HuH-7.5 (cell line): ENCODE measurements at regions not wholly inside any gene's neighbourhood (a gene's known extent, or its start where the extent isn't known, plus 50 kb on each side); places are given as distances from the start of the nearest gene placed in this dataset.

Experiments used
- DNase-seq: peaks from one replicate; pipeline ENCODE4 v3.0.0; 2011; ENCODE audit warnings: low spot score

DNA sequence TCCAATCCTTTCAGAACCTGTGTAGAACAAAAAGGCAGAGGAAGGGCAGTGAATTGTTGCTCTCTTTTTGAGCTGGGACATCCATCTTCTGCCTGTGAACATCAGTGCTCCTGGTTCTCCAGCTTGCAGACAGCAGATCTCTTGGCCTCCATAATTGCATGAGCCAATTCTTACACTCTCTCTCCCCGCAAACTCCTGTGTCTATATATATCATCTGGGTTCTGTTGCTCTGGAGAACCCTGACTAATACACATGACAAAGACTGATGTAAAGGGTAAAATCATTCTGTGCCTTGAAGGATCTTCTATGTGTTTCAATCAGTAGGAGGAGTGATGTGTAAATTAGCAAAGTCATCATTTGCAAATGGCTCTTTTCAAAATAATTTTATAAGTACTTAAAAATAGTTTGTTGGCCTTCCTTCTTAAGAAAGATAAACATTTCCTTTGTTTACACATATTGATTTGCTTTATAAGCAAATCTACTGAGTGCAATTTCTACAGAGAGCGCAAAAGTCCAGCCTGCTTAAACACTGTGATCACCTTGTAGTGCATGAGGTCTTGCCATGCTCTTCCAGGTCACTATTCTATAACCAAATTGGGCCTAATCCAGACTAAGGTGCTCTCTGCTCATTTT is 154.9 kb upstream of the ANKRD28 start:
- no peak for DNase-seq

DNA sequence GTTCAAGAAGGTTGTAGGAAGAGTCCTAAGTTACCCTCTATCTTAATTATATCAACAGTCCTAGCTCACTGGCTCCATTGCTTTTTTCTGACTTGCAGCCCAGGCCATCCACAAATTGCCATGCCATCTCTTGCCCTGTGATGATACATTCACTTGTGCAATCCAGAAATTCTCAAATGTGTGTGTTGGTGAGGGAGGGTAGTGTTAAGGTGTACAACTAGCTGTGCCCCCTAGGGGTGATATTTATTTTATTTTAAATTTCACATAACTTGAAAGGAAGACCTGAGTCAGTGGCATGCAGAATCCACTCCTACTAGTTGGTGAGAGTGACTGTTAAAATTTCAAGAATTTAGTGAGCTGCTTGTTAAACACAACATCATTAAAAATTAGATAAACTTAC is 156.1 kb upstream of the ANKRD28 start:
- DNase-seq, result no peak

DNA sequence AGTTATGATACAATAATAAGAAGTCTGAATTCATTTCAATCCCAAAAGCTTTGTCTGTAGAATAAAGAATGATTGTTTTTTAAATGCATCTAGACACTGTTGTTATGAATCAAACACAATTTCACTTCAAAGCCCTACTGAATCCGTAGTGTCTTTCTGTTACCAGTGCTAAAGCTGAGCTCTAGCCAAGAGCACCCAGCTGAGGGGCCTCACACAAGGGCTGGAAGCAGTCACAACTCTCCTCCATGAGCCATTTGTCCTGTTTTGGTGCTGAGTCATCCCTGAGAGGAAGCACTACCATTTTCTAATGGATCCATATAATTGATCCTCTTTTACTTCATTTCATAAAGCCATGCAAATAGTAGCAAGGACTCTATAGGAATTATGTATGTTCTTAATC is 158.2 kb upstream of the ANKRD28 start:
- no peak for DNase-seq

DNA sequence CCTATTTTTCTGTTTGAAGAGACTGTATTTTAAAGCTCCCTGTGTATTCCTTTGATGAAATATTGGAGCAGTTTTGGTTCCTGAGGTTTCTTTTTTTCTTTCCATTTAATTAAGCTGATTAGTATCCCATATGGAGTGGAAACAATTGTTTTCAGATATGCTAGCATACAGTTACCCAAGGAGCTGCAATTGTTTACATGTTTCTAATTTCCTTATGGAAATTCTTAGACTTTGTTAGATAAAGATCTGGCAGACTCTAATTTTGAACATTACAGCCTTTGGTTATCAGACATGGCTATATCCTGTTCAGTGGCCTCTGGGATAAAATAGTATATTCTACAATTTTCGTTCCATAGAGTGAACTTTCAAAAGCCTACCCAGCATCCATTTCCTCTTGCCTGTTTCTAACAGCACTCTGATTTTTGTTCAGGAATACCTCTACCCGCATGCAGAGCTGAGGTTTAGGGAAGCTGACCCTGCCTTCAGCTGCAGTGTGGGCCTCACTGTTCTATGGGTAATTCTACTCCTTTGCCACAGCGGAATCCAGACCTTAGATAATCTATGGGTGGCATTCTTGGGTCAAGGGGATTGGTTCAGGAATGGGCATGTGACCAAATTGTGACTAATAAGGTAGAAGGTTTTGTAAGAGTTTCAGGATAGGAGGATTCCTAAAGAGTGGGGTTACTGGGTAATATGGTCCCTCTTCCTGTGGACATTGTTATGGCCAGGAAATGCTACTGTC is 161.1 kb upstream of the ANKRD28 start:
- no peak for DNase-seq

DNA sequence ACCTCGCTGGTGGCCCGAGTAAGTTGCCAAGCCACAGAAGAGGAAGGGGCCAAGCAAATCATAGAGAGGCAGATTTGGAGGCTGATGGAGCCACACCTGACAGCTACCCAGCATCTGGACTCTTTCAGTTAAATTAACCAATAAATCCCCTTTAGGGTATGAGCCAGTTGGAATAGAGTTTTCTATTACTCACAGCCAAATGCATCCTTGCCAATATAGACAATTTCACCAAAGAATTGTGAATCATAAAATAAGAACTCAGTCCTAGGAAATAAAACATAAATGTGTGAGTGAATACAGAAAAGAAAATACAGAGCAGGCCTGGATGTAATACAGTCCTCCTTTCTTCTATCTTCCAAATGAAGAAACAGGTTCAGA is 161.6 kb upstream of the ANKRD28 start:
- no peak for DNase-seq

DNA sequence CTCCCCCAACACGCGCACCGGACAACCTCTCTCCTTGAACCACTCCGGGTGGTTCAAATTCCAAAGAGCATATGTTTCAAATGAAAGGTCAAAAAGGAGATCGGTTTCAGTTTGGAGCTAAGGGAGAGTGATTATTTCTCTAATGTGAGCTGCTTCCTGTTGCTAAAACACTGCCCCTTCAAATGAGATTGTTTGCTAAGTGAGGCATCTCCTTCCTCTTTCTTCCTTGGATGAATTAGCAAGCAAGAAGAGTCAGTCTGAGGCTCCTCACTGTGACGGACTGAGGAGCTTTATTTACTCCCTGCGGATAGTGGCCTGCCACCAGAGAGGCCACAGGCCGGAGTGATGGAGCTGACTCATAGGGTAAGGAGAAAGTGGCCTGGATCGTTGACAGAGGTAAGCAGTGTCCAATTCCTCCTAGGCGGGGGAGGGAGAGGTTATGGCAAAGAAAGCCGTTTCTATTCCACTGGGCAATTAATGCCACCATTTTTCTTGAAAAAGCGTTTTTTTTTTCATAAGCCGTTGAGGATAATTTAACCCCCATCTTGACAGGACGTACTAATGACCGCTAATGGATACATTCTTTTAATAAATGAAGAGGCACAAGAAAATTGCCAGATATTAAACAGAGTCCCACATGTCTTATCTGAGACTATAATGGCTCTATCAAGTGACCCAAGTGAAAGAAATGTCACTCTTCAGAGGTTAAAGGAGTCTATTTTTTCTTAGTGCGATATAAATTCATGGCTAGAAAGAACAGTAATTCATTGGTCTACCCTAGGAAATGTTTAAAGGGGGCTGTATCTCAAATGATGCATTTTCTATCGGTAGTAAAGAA is 167.0 kb upstream of the ANKRD28 start:
- no peak for DNase-seq

DNA sequence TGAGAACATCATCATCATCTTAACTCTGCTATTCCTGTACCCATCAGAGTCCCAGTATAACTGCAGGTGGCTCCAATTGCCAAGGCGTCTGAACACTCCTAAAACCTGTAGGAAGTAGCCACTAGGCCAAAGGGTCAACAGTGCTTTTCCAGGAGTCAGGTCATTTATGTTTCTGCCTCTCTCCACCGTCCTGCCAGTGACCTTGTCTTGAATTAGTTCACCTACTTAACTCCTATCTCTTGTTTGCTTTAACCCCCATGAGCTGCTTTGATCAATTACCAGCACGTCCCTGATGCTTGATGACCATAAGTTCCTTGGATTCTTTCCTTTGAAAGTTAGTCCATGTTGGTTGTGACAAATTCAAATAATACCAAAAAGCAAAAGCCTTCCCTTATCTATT is 169.8 kb upstream of the ANKRD28 start:
- DNase-seq, result no peak

DNA sequence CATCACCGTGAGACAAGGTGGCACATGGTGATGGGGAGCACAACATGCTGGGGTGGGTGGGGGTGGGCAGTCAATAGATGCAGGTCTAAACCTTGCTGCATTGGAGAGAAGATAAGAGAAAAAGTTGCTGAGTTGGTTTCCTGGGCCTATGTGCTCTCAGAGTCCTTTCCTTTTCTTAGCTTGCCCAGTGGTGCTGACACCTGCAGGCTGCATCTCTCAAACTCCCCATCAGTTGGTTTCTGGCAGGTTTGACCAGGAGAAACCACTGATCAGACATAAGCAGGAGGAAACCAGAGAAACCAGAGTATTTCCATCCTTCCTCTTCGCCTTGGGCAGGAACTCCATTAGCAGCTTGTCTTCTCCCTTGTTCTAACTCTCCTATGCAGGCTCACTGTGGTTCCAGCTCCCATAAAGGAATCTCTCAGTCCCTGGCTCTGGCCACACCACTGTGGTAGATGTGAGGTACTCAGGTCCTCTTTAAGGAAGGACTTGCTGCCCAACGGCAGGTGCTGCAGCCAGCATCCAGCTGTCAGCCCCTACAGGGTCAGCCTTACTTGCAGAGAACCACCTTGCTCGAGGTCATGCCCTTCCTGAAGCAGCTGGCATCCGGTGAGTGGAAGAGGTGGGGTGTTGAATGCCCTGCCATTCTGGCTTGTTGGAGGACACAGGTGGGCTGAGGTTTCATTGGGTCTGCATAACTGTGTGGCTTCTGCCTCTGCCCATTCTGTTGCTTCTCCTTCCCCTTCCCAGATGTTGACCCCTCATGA is 172.3 kb upstream of the ANKRD28 start:
- no peak for DNase-seq

DNA sequence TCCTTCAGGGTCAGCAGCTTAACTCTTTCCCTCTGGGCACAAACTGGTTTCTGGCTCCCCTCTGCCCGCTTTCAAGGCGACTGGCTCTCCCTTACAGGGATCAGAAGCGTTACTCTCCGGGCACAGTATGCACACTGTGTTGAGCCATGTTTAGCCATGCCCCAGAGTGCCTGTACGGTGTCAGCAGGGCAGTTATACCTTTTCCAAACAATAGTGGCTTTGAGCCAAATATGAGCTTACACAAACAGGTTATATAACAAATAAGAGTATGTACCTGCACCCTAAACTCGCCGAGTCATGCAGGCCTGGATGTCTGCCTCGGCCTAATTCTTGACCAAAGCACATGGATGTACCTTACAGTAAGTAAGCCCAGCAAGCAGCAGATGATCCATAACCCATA is 175.6 kb upstream of the ANKRD28 start:
- no peak for DNase-seq

DNA sequence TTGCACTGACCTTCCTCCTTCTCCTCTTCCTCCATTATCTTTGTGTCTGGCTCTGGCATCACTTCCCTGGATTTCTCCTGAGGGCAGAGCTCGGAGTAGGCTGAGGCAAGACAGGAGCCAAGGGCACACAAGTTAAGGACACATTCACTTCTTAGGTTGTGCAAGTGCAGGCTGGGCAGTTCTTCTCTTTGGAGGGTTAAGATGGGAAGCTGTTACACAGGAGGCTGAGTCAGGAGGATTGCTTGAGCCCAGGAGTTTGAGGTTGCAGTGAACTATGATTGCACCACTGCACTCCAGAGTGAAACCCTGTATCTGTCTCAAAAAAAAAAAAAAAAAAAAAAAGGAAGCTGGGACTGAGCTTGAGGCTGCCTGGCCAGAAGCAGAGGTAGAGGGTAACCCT is 176.2 kb upstream of the ANKRD28 start:
- no peak for DNase-seq

DNA sequence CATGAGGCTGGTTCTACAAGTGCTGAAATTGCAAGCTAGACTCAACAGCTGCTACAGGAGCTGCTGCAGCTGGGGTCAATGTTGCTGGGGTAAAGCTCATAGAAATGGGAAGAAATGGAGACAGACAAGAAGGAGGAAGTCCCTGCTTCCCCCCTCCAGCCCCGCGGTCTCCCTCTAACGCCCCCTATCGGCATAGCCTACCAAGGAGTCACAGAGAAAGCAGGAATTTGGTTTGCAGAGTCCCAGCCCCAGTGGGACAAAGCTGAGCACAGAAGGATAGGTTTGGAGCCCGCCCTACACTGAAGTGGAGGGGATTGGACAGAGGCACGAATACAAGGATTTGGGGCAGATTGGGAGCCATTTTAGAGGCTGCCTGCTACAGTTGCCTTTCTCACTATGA is 176.9 kb upstream of the ANKRD28 start:
- no peak for DNase-seq

DNA sequence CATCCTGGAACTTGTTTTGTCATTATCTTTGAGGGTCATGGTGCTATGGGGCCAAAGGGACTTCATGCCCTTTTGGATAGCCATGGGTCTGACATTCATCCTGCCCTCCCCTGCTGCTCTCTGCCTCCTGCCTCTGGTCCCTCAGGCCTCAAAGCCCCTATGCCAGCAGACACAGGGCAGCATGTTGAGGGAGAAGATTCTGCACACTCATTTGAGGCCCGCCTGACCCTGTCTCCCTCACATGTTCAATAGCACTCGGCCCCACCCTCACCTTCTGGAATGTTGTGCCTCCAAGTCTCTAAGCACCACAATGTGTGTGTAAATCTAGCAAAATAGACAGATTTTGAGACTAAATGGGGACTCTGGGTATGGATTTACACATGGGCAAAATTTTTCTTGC is 178.7 kb upstream of the ANKRD28 start:
- no peak for DNase-seq

DNA sequence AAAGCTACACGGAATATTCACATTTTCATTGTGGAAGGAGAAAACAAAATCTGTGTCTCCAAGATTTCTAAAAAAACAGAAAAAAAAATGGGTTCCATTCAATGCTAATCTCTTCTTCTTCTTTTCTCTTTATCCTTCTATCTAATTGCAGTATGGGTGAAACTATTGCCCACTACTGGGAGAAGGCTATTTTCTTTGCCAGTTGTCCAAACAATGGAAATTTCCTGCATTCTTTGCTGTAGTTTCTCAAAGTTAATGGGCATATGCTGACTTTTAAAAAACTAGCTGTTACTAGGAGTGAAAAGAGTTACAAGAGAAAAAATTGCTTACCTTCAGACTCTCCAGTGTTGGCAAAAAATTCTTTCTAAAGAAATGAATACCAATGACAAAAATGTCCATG is 179.3 kb upstream of the ANKRD28 start:
- no peak for DNase-seq

DNA sequence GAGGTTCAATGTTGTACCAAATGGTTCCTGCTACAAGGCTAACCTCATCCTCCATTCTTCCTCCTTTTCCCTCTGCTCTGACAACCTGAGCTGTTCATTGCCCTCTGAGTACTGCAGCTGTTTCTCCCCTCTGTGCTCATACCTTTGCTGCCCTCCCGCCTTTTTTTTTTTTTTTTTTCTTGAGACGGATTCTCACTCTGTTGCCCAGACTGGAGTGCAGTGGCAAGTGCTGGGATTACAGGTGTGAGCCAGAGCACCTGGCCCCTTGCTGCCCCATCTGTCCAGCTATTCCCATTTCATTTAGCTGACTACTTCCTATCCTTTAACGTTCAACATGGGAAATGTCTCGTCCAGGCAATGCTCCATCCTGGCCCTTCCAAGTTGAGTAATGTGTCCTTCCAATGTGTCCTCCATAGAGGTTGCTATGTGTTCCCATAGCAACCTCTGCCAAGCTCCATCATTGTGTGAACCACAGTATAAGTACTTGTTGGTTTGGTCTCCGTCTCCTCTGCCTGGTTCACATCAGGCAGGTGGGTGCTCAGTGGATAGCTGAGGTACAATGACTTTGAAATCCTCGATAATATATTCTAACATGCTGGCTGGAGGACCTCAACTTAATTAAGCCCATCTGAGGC is 179.9 kb upstream of the ANKRD28 start:
- DNase-seq, result no peak

DNA sequence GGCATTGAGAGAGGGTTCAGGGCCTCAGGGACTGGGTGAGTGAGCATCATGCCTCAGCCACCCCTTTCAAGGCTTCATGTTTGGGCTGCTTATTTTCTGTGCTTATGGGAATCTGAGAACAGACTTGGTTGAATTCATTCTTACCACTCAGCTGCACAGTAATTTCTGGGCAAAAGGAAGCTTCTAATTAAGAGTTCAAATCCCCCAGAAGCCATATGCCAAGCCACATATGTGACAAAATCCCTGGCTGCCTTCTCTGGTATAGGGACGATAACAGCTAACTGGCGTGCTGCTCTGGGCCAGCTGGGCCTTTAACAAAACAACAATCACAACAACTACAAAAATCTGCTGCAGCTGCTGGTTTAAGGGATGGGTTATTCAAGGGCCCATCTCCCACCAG is 181.0 kb upstream of the ANKRD28 start:
- DNase-seq, result no peak

DNA sequence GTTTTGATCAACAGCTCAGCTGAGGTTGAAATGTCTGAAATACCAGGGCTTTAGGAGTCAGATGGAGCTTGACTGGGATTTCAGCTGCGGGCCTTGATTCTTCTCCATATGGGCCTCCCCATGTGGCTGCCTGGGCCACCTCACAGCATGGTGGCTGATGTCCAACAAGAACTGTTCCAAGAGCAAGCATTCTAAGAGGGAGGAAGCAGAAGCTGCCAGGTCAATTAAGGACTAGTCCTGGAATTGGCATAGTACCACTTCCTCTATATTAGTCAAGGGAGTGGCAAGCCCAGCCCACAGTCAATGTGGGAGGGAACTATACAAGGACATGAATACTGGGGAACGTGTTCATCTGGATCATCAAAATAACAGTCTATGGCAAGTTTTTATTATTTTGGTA is 181.7 kb upstream of the ANKRD28 start:
- no peak for DNase-seq

DNA sequence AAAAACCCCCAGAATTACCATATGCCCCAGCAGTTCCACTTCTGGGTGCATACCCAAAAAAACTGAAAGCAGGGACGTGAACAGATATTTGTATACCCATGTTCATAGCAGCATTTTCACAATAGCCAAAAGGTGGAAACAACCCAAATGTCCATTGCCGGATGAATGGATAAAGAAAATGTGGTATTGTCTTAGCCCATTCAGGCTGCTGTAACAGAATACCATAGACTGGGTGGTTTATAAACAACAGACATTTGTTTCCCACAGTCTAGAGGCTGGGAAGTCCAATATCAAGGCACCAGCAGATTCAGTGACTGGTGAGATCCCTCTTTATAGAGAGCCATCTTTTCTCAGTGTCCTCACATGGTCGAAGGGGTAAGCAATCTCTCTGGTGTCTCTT is 182.1 kb upstream of the ANKRD28 start:
- DNase-seq, result no peak

DNA sequence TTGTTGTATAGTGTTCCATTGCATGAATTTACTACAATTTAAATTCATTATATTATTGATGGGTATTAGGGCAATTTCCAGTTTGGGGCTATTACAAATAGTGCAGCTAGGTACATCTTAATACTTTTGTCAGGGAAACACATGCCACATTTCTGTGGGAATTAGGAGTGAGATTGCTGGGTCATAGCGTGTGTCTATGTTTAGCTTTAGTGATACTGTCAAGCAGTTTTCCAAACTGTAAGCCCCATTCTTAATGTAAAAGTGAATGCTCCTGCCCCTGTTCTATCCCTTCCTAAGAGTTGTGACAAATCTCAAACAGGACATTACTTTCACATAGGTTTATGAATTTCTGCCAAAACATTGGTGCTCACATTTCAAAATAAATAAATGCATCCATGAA is 184.5 kb upstream of the ANKRD28 start:
- no peak for DNase-seq

DNA sequence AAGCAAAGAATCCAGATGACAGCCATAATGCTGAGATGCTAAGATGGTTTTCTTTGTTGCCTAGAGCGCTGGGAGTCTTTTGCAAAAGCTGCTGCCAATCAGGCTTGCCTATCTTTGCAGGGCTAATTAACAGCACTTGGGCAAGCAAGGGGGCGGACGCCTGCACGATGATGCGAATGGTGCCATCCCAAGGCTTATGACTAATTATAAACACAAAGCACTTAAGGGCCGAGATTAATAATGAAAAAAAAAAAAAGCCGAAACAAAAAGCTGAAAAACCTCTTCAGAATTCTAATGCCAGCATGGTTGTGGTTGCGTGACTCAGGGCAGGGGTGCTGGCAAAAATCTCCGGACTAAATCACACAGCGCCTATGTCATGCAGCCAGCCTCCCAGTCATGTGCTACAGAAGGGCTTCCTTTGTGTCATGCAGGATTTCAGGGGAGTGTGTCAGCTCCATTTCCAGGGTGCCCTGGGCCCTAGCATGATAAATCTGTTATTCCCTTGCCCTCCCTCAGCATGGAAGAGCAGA is 185.0 kb upstream of the ANKRD28 start:
- no peak for DNase-seq

DNA sequence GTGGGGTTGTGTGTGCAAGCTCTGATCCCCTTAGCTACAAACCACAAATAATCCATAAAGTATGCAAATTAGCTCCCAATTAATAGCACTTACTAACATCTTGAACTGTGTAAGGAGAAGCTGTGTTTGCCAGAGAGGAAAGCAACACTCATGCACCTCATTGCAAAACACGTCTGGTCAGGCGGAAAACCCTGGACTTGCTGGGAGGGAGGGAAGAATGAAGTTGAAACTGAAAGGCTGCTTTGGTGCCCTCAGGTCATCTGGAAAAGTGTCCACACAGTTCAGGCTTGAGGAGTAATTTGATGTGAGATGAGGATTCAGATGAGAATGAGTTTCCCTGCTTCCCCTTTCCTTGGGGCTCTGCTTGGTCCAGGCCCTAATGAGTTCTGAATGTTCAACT is 185.5 kb upstream of the ANKRD28 start:
- DNase-seq, result no peak

DNA sequence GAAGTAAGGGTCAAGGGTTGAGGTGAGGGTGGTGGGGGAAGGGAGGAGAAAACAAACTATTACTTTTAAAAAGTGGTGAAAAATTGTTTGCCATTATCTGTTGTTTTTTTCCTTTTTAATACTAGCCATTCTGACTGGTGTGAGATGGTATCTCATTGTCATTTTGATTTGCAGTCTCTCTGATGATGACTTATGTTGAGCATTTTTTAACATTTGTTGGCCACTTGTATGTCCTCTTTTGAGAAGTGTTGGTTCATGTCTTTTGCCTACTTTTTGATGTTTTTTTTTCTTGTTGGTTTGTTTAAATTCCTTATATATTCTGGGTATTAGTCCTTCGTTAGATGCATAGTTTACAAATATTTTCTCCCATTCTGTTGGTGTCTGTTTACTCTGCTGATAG is 185.9 kb upstream of the ANKRD28 start:
- DNase-seq, result no peak

DNA sequence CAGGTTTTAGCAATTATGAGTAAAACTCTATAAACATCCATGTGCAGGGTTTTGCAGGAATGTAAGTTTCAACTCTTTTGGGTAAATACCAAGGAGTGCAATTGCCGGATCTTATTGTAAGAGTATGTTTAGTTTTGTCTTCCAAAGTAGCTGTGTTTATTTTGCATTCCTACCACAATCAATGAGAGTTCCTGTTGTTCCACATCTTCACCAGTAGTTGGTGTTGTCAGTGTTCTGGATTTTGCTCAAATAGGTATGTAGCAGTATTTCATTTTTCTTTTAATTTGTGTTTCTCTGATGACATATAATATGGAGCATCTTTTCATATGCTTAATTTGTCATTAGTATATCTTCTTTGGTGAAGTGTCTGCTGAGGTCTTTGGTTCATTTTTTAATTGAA is 185.1 kb upstream of the GALNT15 start:
- DNase-seq, result no peak
